Ishikawa (cell line): ENCODE measurements at regions not wholly inside any gene's neighbourhood (a gene's known extent, or its start where the extent isn't known, plus 50 kb on each side); places are given as distances from the start of the nearest gene placed in this dataset.

ENCODE experiments used
- CEBPB ChIP-seq: IDR thresholded peaks from 2 replicates; pipeline ENCODE4 v1.6.1; 2012
- CREB1 ChIP-seq: IDR thresholded peaks from 2 replicates; pipeline ENCODE4 v1.6.1; 2012; ENCODE audit warnings: low read depth
- EGR1 ChIP-seq: IDR thresholded peaks from 2 replicates; pipeline ENCODE4 v1.6.1; 2012
- EP300 ChIP-seq: IDR thresholded peaks from 2 replicates; pipeline ENCODE4 v1.6.1; 2012; ENCODE audit warnings: borderline replicate concordance
- FOXM1 ChIP-seq: IDR thresholded peaks from 2 replicates; pipeline ENCODE4 v1.6.1; 2012; ENCODE audit warnings: low read depth, borderline replicate concordance
- NFIC ChIP-seq: IDR thresholded peaks from 2 replicates; pipeline ENCODE4 v1.6.1; 2012
- TAF1 ChIP-seq: IDR thresholded peaks from 2 replicates; pipeline ENCODE4 v1.6.1; 2012; ENCODE audit warnings: low read depth, mild to moderate bottlenecking
- TEAD4 ChIP-seq: IDR thresholded peaks from 2 replicates; pipeline ENCODE4 v1.6.1; 2012
- YY1 ChIP-seq: IDR thresholded peaks from 2 replicates; pipeline ENCODE4 v1.6.1; 2012; ENCODE audit warnings: low read depth
- ZBTB7A ChIP-seq: IDR thresholded peaks from 2 replicates; pipeline ENCODE4 v1.6.1; 2012; ENCODE audit warnings: low read depth
- TF ChIP-seq, protein P1 (sequence below): IDR thresholded peaks from 2 replicates; pipeline ENCODE4 v1.6.1; 2012
- TF ChIP-seq, protein P2 (sequence below): IDR thresholded peaks from 2 replicates; pipeline ENCODE4 v1.6.1; 2012
- TF ChIP-seq, protein P3 (sequence below): IDR thresholded peaks from 2 replicates; pipeline ENCODE4 v1.6.1; 2012; ENCODE audit warnings: low read depth, mild to moderate bottlenecking

DNA sequence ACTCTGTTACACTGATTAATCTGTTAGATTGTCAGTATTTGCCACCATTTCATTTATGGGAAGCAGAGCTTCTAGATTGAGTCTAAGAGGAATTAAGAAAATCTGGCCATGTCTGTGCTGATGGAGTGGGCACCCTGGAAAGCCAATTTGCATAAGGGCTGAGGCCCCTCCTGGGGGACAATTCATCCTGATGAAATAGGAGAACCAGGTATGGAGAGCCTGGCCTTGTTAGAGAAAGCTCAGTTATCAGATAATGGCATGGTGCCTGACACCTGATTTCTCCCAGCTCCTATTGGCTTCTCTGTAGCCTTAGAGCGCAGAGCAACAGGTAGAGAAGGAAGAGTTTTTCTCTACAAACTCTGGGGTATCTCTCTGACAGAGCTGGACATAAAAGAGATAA lies 114.2 kb downstream of the EBLN2 start:
- no peak for TF ChIP-seq TEAD4
- TF ChIP-seq EGR1, result no peak
- TF ChIP-seq, protein P1, sequence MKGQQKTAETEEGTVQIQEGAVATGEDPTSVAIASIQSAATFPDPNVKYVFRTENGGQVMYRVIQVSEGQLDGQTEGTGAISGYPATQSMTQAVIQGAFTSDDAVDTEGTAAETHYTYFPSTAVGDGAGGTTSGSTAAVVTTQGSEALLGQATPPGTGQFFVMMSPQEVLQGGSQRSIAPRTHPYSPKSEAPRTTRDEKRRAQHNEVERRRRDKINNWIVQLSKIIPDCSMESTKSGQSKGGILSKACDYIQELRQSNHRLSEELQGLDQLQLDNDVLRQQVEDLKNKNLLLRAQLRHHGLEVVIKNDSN, result no peak
- no peak for TF ChIP-seq CEBPB
- TF ChIP-seq EP300, result no peak
- no peak for TF ChIP-seq TAF1
- TF ChIP-seq, protein P2, sequence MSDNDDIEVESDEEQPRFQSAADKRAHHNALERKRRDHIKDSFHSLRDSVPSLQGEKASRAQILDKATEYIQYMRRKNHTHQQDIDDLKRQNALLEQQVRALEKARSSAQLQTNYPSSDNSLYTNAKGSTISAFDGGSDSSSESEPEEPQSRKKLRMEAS, result no peak
- TF ChIP-seq YY1, result no peak
- TF ChIP-seq, protein P3, sequence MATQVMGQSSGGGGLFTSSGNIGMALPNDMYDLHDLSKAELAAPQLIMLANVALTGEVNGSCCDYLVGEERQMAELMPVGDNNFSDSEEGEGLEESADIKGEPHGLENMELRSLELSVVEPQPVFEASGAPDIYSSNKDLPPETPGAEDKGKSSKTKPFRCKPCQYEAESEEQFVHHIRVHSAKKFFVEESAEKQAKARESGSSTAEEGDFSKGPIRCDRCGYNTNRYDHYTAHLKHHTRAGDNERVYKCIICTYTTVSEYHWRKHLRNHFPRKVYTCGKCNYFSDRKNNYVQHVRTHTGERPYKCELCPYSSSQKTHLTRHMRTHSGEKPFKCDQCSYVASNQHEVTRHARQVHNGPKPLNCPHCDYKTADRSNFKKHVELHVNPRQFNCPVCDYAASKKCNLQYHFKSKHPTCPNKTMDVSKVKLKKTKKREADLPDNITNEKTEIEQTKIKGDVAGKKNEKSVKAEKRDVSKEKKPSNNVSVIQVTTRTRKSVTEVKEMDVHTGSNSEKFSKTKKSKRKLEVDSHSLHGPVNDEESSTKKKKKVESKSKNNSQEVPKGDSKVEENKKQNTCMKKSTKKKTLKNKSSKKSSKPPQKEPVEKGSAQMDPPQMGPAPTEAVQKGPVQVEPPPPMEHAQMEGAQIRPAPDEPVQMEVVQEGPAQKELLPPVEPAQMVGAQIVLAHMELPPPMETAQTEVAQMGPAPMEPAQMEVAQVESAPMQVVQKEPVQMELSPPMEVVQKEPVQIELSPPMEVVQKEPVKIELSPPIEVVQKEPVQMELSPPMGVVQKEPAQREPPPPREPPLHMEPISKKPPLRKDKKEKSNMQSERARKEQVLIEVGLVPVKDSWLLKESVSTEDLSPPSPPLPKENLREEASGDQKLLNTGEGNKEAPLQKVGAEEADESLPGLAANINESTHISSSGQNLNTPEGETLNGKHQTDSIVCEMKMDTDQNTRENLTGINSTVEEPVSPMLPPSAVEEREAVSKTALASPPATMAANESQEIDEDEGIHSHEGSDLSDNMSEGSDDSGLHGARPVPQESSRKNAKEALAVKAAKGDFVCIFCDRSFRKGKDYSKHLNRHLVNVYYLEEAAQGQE, result no peak
- no peak for TF ChIP-seq CREB1
- TF ChIP-seq ZBTB7A, result no peak
- no peak for TF ChIP-seq NFIC
- TF ChIP-seq FOXM1, result no peak
